Liver (tissue), 8 donors: ENCODE measurements at regions not wholly inside any gene's neighbourhood (a gene's known extent, or its start where the extent isn't known, plus 50 kb on each side); places are given as distances from the start of the nearest gene placed in this dataset.

Experiments used
- DNase-seq: peaks from one replicate; pipeline ENCODE4 v3.0.0-alpha.2; 2017; ENCODE audit warnings: low spot score
- H3K27ac ChIP-seq, 2 donors: one replicate each; pipeline ENCODE4 v1.7.0; 2013; ENCODE audit warnings: inconsistent platforms in 2 of 2, low read length in 2 of 2, control low read depth in 1 of 2, low read depth in 1 of 2, mild to moderate bottlenecking in 1 of 2
- H3K27me3 ChIP-seq, 4 donors: one replicate each; pipeline versions ENCODE4 v1.6.1 to v1.7.0; 2013; ENCODE audit warnings: low read length in 3 of 4, inconsistent platforms in 1 of 4, mild to moderate bottlenecking in 1 of 4, moderate library complexity in 1 of 4; ENCODE audit not compliant: control insufficient read depth in 4 of 4, insufficient read depth in 4 of 4
- H3K36me3 ChIP-seq, 4 donors: one replicate each; pipeline versions ENCODE4 v1.6.1 to v1.7.0; 2013; ENCODE audit warnings: low read length in 3 of 4, mild to moderate bottlenecking in 3 of 4, low read depth in 1 of 4, moderate library complexity in 1 of 4; ENCODE audit not compliant: control insufficient read depth in 4 of 4, insufficient read depth in 3 of 4
- H3K4me1 ChIP-seq, 4 donors: one replicate each; pipeline versions ENCODE4 v1.6.1 to v1.7.0; 2013; ENCODE audit warnings: low read length in 3 of 4, mild to moderate bottlenecking in 3 of 4, moderate library complexity in 1 of 4; ENCODE audit not compliant: control insufficient read depth in 4 of 4, insufficient read depth in 4 of 4
- H3K4me3 ChIP-seq, 3 donors: one replicate each; pipeline versions ENCODE4 v1.6.1 to v1.7.0; 2013; ENCODE audit warnings: low read length in 3 of 3, control low read depth in 1 of 3, low read depth in 1 of 3, mild to moderate bottlenecking in 1 of 3
- H3K9ac ChIP-seq, 2 donors: one replicate each; pipeline ENCODE4 v1.7.0; 2013; ENCODE audit warnings: low read length in 2 of 2, mild to moderate bottlenecking in 2 of 2, moderate library complexity in 2 of 2, control low read depth in 1 of 2, low read depth in 1 of 2
- H3K9me3 ChIP-seq, 4 donors: one replicate each; pipeline versions ENCODE4 v1.6.1 to v1.7.0; 2013; ENCODE audit warnings: low read length in 3 of 4; ENCODE audit not compliant: control insufficient read depth in 4 of 4
- CTCF ChIP-seq: fragments of 150-350 bp; IDR thresholded peaks from 2 replicates; pipeline ENCODE4 v1.5.1; 2017; ENCODE audit warnings: improper control_type of control experiment, low read depth, low read length; ENCODE audit not compliant: missing input control
- EGR1 ChIP-seq, 2 donors: IDR thresholded peaks; 2 replicates each; pipeline ENCODE4 v1.6.1; 2016 to 2018; ENCODE audit warnings: antibody characterized with exemption in 2 of 2, low read depth in 2 of 2
- FOXA1 ChIP-seq: IDR thresholded peaks from 2 replicates; pipeline ENCODE4 v1.6.1; 2016; ENCODE audit warnings: antibody characterized with exemption
- FOXA2 ChIP-seq: IDR thresholded peaks from 2 replicates; pipeline ENCODE4 v1.6.1; 2016; ENCODE audit warnings: antibody characterized with exemption
- HNF4A ChIP-seq, 2 donors: conservative IDR thresholded peaks; 2 replicates each; pipeline ENCODE4 v1.6.1; 2016; ENCODE audit warnings: antibody characterized with exemption in 2 of 2, mild to moderate bottlenecking in 2 of 2
- HNF4G ChIP-seq: IDR thresholded peaks from 2 replicates; pipeline ENCODE4 v1.6.1; 2016; ENCODE audit warnings: antibody characterized with exemption
- JUND ChIP-seq, 2 donors: IDR thresholded peaks; 2 replicates each; pipeline ENCODE4 v1.6.1; 2016; ENCODE audit warnings: antibody characterized with exemption in 2 of 2
- NR2F2 ChIP-seq: IDR thresholded peaks from 2 replicates; pipeline ENCODE4 v1.6.1; 2016; ENCODE audit warnings: antibody characterized with exemption
- RAD21 ChIP-seq, 2 donors: IDR thresholded peaks; 2 replicates each; pipeline ENCODE4 v1.6.1; 2016; ENCODE audit warnings: antibody characterized with exemption in 2 of 2, mild to moderate bottlenecking in 2 of 2
- REST ChIP-seq: IDR thresholded peaks from 2 replicates; pipeline ENCODE4 v1.6.1; 2016; ENCODE audit warnings: antibody characterized with exemption, mild to moderate bottlenecking
- RXRA ChIP-seq, 2 donors: IDR thresholded peaks; 2 replicates each; pipeline ENCODE4 v1.6.1; 2017 to 2018; ENCODE audit warnings: antibody characterized with exemption in 2 of 2, mild to moderate bottlenecking in 1 of 2
- TAF1 ChIP-seq: conservative IDR thresholded peaks from 2 replicates; pipeline ENCODE4 v1.6.1; 2016; ENCODE audit warnings: antibody characterized with exemption, mild to moderate bottlenecking
- YY1 ChIP-seq: IDR thresholded peaks from 2 replicates; pipeline ENCODE4 v1.6.1; 2016; ENCODE audit warnings: antibody characterized with exemption, mild to moderate bottlenecking
- WGBS: extraction: QIAGEN DNeasy Blood & Tissue Kit; methylation state at CpG from one replicate; pipeline ENCODE4 v1.1.7; 2013; 5-methylcytosine and 5-hydroxymethylcytosine counted together
- TF ChIP-seq, protein P1 (sequence below): IDR thresholded peaks from 2 replicates; pipeline ENCODE4 v1.6.1; 2016; ENCODE audit warnings: antibody characterized with exemption
- TF ChIP-seq, protein P2 (sequence below): IDR thresholded peaks from 2 replicates; pipeline ENCODE4 v1.6.1; 2016; ENCODE audit warnings: antibody characterized with exemption
- TF ChIP-seq, protein P3 (sequence below): IDR thresholded peaks from 2 replicates; pipeline ENCODE4 v1.6.1; 2016; ENCODE audit warnings: antibody characterized with exemption
- donor health status: healthy.
- donor health status: healthy.
- donor health status: healthy.
- donor health status: healthy.
- donor health status: healthy.

GRCh38 chr4:101685126-101685525, 105.4 kb upstream of the BANK1 start:
- H3K9ac ChIP-seq, result no peak overlapping the region
- H3K9me3 ChIP-seq, result no peaks in the 10 kb centered on the region
- H3K27me3 ChIP-seq, result no peaks in the 10 kb centered on the region
- no peak for DNase-seq
- H3K27ac ChIP-seq, result no peak overlapping the region
- no peak overlapping the region for H3K4me3 ChIP-seq
- TF ChIP-seq, protein P1, sequence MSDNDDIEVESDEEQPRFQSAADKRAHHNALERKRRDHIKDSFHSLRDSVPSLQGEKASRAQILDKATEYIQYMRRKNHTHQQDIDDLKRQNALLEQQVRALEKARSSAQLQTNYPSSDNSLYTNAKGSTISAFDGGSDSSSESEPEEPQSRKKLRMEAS, result no peak
- no peak for TF ChIP-seq YY1
- peaks cover 0 to 11% (median 2%) of the 10 kb centered on the region in 4 donors for H3K4me1 ChIP-seq
- no peaks in the 10 kb centered on the region for H3K36me3 ChIP-seq
- 76% methylated on average over 1 of the region's 1 CpG for WGBS

DNA sequence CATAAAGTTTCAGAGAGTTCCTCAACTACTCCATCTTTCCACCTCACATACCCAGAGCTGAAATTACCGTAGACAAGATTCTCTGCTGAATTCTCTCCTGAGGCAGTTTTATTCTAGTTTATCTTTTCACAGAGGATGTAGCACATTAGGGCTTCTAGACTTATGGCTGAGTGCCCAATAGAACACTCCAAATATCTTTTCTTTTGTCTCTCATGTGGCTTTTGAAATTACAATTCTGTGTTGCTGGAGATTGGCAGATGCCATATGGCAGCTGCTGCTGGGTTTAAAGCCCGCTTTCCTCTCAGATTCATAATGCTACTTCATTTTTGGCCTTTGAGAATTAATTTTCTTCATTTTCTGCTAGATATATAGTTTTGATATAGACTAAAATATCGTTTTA, 107.6 kb upstream of the BANK1 start:
- Histone ChIP-seq H3K9me3 (no peaks in the 10 kb centered on the region), H3K27me3 (no peaks in the 10 kb centered on the region), H3K9ac (no peak overlapping the region), H3K4me1 (no peaks in the 10 kb centered on the region), H3K4me3 (no peak overlapping the region), H3K27ac (no peak overlapping the region), H3K36me3 (no peaks in the 10 kb centered on the region)
- no peak for DNase-seq
- 80% methylated on average over 3 of the region's 3 CpGs for WGBS
- TF ChIP-seq NR2F2, result no peak
- TF ChIP-seq RAD21 (IDR thresholded peaks at IDR 0.05), result no peak
- no peak for TF ChIP-seq CTCF
- TF ChIP-seq REST, result no peak
- no peak for TF ChIP-seq TAF1
- TF ChIP-seq, protein P2, sequence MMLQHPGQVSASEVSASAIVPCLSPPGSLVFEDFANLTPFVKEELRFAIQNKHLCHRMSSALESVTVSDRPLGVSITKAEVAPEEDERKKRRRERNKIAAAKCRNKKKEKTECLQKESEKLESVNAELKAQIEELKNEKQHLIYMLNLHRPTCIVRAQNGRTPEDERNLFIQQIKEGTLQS, result no peak
- TF ChIP-seq YY1, result no peak
- TF ChIP-seq, protein P1, result no peak
- TF ChIP-seq JUND (IDR thresholded peaks at IDR 0.05), result no peak
- TF ChIP-seq, protein P3, sequence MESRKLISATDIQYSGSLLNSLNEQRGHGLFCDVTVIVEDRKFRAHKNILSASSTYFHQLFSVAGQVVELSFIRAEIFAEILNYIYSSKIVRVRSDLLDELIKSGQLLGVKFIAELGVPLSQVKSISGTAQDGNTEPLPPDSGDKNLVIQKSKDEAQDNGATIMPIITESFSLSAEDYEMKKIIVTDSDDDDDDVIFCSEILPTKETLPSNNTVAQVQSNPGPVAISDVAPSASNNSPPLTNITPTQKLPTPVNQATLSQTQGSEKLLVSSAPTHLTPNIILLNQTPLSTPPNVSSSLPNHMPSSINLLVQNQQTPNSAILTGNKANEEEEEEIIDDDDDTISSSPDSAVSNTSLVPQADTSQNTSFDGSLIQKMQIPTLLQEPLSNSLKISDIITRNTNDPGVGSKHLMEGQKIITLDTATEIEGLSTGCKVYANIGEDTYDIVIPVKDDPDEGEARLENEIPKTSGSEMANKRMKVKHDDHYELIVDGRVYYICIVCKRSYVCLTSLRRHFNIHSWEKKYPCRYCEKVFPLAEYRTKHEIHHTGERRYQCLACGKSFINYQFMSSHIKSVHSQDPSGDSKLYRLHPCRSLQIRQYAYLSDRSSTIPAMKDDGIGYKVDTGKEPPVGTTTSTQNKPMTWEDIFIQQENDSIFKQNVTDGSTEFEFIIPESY, result no peak
- no peak for TF ChIP-seq EGR1 (IDR thresholded peaks at IDR 0.05; ENCODE audit: low read depth in 2 of 2)
- no peak for TF ChIP-seq HNF4G
- no peak for TF ChIP-seq FOXA1
- TF ChIP-seq HNF4A (conservative IDR thresholded peaks at IDR 0.05), result no peak
- TF ChIP-seq RXRA (IDR thresholded peaks at IDR 0.05), result no peak
- no peak for TF ChIP-seq FOXA2
